Loucy (cell line): ENCODE measurements at regions not wholly inside any gene's neighbourhood (a gene's known extent, or its start where the extent isn't known, plus 50 kb on each side); places are given as distances from the start of the nearest gene placed in this dataset.
"Not testable (repeated sequence)": the region's sequence is repeated elsewhere in the genome, so short reads cannot be mapped to it uniquely, and the experiment has no call there.

Source experiments
- H2AFZ ChIP-seq: fragments of 200-600 bp; sonication (generic); 2 replicates; pipeline ENCODE4 v1.6.0; 2016; ENCODE audit warnings: antibody characterized with exemption, mild to moderate bottlenecking, low read length, moderate library complexity
- H3F3A ChIP-seq: fragments of 200-600 bp; 2 replicates; pipeline ENCODE4 v1.6.0; 2016; ENCODE audit warnings: antibody characterized with exemption, low read depth, mild to moderate bottlenecking
- H3K27me3 ChIP-seq: fragments of 200-600 bp; sonication (generic); 2 replicates; pipeline ENCODE4 v1.6.1; 2014; ENCODE audit warnings: low read length, mild to moderate bottlenecking; ENCODE audit not compliant: insufficient read depth, poor library complexity, severe bottlenecking
- H3K36me3 ChIP-seq: fragments of 200-600 bp; sonication (generic); 2 replicates; pipeline ENCODE4 v1.6.1; 2016; ENCODE audit warnings: low read length; ENCODE audit not compliant: insufficient read depth
- H3K4me1 ChIP-seq: fragments of 200-600 bp; sonication (generic); 2 replicates; pipeline ENCODE4 v1.5.1; 2014; ENCODE audit warnings: low read length, mild to moderate bottlenecking; ENCODE audit not compliant: insufficient read depth, poor library complexity, severe bottlenecking
- H3K4me2 ChIP-seq: fragments of 200-600 bp; sonication (generic); 2 replicates; pipeline ENCODE4 v1.6.0; 2014; ENCODE audit warnings: antibody characterized with exemption, low read length, low read depth, mild to moderate bottlenecking; ENCODE audit not compliant: poor library complexity, severe bottlenecking
- H3K4me3 ChIP-seq: fragments of 200-600 bp; sonication (generic); 2 replicates; pipeline ENCODE4 v1.5.1; 2014; ENCODE audit warnings: low read length, mild to moderate bottlenecking, mixed read lengths; ENCODE audit not compliant: poor library complexity, severe bottlenecking
- H3K79me2 ChIP-seq: fragments of 200-600 bp; sonication (generic); 2 replicates; pipeline ENCODE4 v1.6.1; 2014; ENCODE audit warnings: low read length; ENCODE audit not compliant: insufficient read depth
- H3K9ac ChIP-seq: fragments of 200-600 bp; sonication (generic); 2 replicates; pipeline ENCODE4 v1.6.0; 2014; ENCODE audit warnings: mild to moderate bottlenecking, low read depth, low read length, moderate library complexity; ENCODE audit not compliant: poor library complexity, severe bottlenecking
- H3K9me2 ChIP-seq: fragments of 200-600 bp; sonication (generic); replicated peaks from 2 replicates; pipeline ENCODE4 v1.6.1; 2016; ENCODE audit warnings: low read depth, low read length, mixed read lengths
- H3K9me3 ChIP-seq: fragments of 200-600 bp; sonication (generic); 2 replicates; pipeline ENCODE4 v1.6.1; 2014; ENCODE audit warnings: mild to moderate bottlenecking, antibody characterized with exemption, low read length, low read depth; ENCODE audit not compliant: insufficient read depth
- H4K20me1 ChIP-seq: fragments of 200-600 bp; sonication (generic); 2 replicates; pipeline ENCODE4 v1.6.0; 2014; ENCODE audit warnings: antibody characterized with exemption, low read length, mild to moderate bottlenecking; ENCODE audit not compliant: insufficient read depth, poor library complexity, severe bottlenecking
- EZH2phosphoT487 ChIP-seq: fragments of 200-600 bp; IDR thresholded peaks from 2 replicates; pipeline ENCODE4 v1.6.1; 2018; ENCODE audit warnings: antibody characterized with exemption, mild to moderate bottlenecking, moderate library complexity, borderline replicate concordance
- TF ChIP-seq, protein P1 (sequence below): fragments of 200-600 bp; sonication (generic); conservative IDR thresholded peaks from 2 replicates; pipeline ENCODE4 v1.5.1; 2014; ENCODE audit warnings: mild to moderate bottlenecking, antibody characterized with exemption, low read length

DNA sequence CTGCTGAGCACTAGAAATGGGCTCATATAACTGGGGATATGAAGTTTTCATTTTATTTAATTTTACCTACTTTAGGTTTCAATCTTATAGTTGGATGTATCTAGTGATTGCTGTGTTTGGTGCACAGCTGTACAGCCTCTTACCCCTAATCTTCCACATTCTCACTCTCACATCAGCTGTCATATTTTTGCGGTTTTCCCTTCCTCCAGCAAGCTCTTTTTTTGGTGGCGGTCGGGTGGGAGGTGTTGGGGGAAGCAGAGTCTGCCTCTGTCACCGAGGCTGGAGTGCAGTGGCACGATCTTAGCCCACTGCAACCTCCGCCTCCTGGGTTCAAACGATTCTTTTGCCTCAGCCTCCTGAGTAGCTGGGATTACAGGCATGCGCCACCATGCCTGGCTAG lies 445.1 kb upstream of the ISX start:
- H3K9me2 ChIP-seq, result no peaks in the 10 kb centered on the region
- TF ChIP-seq EZH2phosphoT487, result no peak
- TF ChIP-seq, protein P1, sequence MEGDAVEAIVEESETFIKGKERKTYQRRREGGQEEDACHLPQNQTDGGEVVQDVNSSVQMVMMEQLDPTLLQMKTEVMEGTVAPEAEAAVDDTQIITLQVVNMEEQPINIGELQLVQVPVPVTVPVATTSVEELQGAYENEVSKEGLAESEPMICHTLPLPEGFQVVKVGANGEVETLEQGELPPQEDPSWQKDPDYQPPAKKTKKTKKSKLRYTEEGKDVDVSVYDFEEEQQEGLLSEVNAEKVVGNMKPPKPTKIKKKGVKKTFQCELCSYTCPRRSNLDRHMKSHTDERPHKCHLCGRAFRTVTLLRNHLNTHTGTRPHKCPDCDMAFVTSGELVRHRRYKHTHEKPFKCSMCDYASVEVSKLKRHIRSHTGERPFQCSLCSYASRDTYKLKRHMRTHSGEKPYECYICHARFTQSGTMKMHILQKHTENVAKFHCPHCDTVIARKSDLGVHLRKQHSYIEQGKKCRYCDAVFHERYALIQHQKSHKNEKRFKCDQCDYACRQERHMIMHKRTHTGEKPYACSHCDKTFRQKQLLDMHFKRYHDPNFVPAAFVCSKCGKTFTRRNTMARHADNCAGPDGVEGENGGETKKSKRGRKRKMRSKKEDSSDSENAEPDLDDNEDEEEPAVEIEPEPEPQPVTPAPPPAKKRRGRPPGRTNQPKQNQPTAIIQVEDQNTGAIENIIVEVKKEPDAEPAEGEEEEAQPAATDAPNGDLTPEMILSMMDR, result no peak
- no peaks in the 10 kb centered on the region for H3K79me2 ChIP-seq
- H3K27me3 ChIP-seq, result no peaks in the 10 kb centered on the region
- no peaks in the 10 kb centered on the region for H3K9me3 ChIP-seq
- no peak overlapping the region for H2AFZ ChIP-seq
- no peaks in the 10 kb centered on the region for H3K36me3 ChIP-seq
- no peaks in the 10 kb centered on the region for H4K20me1 ChIP-seq
- no peaks in the 10 kb centered on the region for H3K4me1 ChIP-seq
- no peak overlapping the region for H3K4me2 ChIP-seq
- no peak overlapping the region for H3K9ac ChIP-seq
- H3K4me3 ChIP-seq, result no peak overlapping the region
- no peaks in the 10 kb centered on the region for H3F3A ChIP-seq

DNA sequence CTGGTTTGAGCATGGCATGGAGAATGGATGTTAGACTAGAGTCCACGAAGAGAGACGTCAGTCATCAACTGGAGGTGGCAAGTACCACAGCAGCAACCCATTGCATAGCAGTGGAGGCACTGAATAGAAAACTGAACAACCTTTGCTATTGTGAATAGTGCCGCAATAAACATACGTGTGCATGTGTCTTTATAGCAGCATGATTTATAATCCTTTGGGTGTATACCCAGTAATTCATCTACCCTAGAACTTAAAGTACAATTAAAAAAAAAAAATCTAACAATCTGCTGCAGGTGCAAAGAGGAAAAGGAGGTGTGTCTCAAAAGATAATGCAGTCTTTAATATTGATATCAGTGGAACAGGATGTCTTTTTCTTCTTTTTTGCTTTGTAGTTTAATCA lies 443.4 kb upstream of the ISX start:
- H3K27me3 ChIP-seq, result no peaks in the 10 kb centered on the region
- no peak overlapping the region for H3K9ac ChIP-seq
- no peak overlapping the region for H3K4me3 ChIP-seq
- H3K79me2 ChIP-seq, result no peaks in the 10 kb centered on the region
- H2AFZ ChIP-seq, result no peak overlapping the region
- no peaks in the 10 kb centered on the region for H3F3A ChIP-seq
- H3K36me3 ChIP-seq, result no peaks in the 10 kb centered on the region
- TF ChIP-seq EZH2phosphoT487, result no peak
- TF ChIP-seq, protein P1, result no peak
- H3K4me1 ChIP-seq, result no peaks in the 10 kb centered on the region
- H3K9me2 ChIP-seq, result no peaks in the 10 kb centered on the region
- H3K4me2 ChIP-seq, result no peak overlapping the region
- H3K9me3 ChIP-seq, result no peaks in the 10 kb centered on the region
- H4K20me1 ChIP-seq, result no peaks in the 10 kb centered on the region

DNA sequence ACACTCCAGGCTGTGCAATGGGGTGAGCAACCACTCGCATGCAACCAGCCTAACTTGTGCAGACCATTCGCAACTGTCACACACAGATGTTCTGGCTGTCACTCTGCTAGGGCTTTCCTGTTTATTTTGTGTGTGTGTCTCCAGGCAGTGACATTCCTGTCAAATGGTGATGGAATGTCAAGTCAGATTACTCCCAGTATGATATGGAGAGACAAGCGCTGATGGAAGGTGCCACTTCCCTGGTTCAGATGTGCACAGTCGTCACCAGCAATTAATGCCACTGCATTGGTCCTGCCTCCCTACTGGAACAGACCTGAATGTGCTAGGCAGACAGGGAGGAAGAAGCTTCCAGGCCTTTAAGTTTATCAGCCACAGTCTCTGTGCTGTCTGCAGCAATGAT lies 442.4 kb upstream of the ISX start:
- Histone ChIP-seq H3K4me2 (no peak overlapping the region), H3K4me1 (no peaks in the 10 kb centered on the region), H3K4me3 (no peak overlapping the region), H4K20me1 (no peaks in the 10 kb centered on the region), H3K36me3 (no peaks in the 10 kb centered on the region), H3K79me2 (no peaks in the 10 kb centered on the region), H3K9me2 (no peaks in the 10 kb centered on the region), H3K9ac (no peak overlapping the region), H2AFZ (no peak overlapping the region), H3K27me3 (no peaks in the 10 kb centered on the region), H3F3A (no peaks in the 10 kb centered on the region), H3K9me3 (no peaks in the 10 kb centered on the region)
- TF ChIP-seq EZH2phosphoT487, result no peak
- TF ChIP-seq, protein P1, result no peak

DNA sequence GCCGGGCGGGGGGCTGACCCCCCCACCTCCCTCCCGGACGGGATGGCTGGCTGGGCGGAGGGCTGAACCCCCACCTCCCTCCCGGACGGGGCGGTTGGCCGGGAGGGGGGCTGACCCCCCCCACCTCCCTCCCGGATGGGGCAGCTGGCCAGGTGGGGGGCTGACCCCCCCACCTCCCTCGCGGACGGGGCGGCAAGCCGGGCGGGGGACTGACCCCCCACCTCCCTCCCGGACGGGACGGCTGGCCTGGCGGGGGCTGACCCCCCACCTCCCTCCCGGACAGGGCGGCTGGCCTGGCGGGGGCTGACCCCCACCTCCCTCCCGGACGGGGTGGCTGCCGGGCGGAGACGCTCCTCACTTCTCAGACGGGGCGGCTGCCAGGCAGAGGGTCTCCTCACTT lies 440.1 kb upstream of the ISX start:
- not testable (repeated sequence) for H3K9ac ChIP-seq, H3K4me3 ChIP-seq, H3K4me1 ChIP-seq, H3K9me2 ChIP-seq, H3K79me2 ChIP-seq, H2AFZ ChIP-seq, H3F3A ChIP-seq, H4K20me1 ChIP-seq, H3K36me3 ChIP-seq, H3K9me3 ChIP-seq, H3K27me3 ChIP-seq, H3K4me2 ChIP-seq
